ENCODE measurements at regions not wholly inside any gene's neighbourhood (a gene's known extent, or its start where the extent isn't known, plus 50 kb on each side); places are given as distances from the start of the nearest gene placed in this dataset.

DNA sequence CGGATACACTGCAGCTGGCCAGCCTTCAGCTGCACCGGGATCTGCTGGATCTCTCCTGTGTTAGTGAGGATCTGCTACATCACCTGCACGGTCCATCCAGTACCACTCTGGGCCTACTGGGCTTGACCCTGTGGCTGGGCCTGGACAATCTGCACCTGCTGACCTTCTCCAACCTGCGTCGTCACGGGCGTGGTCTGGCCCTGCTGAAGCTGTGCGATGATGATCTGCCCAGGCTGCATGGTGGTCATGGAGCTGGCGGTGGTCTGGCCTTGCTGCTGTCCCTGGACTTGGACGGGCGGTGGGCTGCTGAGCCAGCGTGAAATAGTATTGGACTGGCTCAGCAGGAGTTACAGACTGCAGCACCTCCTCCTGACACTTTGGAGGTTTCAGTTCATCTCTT is 137.1 kb upstream of the GAS1 start:
- FAIRE-seq (no peak), DNase-seq (ENCODE audit: low read depth in 1 of 2, low spot score in 2 of 2) (no peak)
- no peak for TF ChIP-seq MAFK (IDR thresholded peaks at IDR 0.05; ENCODE audit: low read depth, low read length)
- no peak for TF ChIP-seq CHD1 (IDR thresholded peaks at IDR 0.05; ENCODE audit: low read depth, low read length)

More for the DNA sequence above, 137.1 kb upstream of the GAS1 start:
- Histone ChIP-seq H3K27me3 (replicated peaks in 1 of 4; ENCODE audit: control insufficient read depth in 3 of 4, extremely low read depth in 1 of 4, insufficient read depth in 3 of 4, low read length in 3 of 4) (no peaks in the 10 kb centered on the region), H3K18ac (ENCODE audit: extremely low read depth, low read length) (no peak overlapping the region), H3K79me2 (ENCODE audit: control insufficient read depth in 1 of 2, insufficient read depth in 2 of 2, low read length in 2 of 2) (no peaks in the 10 kb centered on the region), H3K9me3 (ENCODE audit: insufficient read depth in 2 of 2, low read depth in 1 of 2, low read length in 1 of 2) (no peaks in the 10 kb centered on the region), H3K4me1 (replicated peaks in 1 of 4; ENCODE audit: control insufficient read depth in 3 of 4, insufficient read depth in 4 of 4, low read length in 3 of 4) (no peaks in the 10 kb centered on the region), H2BK20ac (ENCODE audit: low read length) (no peak overlapping the region), H3K23me2 (ENCODE audit: low read depth, low read length) (no peaks in the 10 kb centered on the region), H4K20me1 (replicated peaks in 1 of 2; ENCODE audit: control insufficient read depth in 1 of 2, insufficient read depth in 2 of 2, low read length in 2 of 2) (no peaks in the 10 kb centered on the region), H3K36me3 (ENCODE audit: control insufficient read depth in 2 of 4, insufficient read depth in 4 of 4, low read length in 3 of 4) (no peaks in the 10 kb centered on the region), H3K23ac (ENCODE audit: insufficient read length) (no peak overlapping the region), H3K14ac (ENCODE audit: insufficient read length) (no peak overlapping the region), H2AK5ac (ENCODE audit: low read depth, low read length) (no peak overlapping the region), H3K9ac (replicated peaks in 1 of 4; ENCODE audit: extremely low read depth in 1 of 4, low read depth in 3 of 4, low read length in 3 of 4) (no peak overlapping the region), H3K79me1 (ENCODE audit: low read depth, low read length) (no peaks in the 10 kb centered on the region), H4K5ac (ENCODE audit: insufficient read length, low read depth, low read length) (no peak overlapping the region), H2BK120ac (replicated peaks; ENCODE audit: low read depth, low read length) (no peak overlapping the region), H3K4me2 (ENCODE audit: insufficient read depth in 1 of 2, low read depth in 2 of 2, low read length in 2 of 2) (no peak overlapping the region), H4K91ac (replicated peaks; ENCODE audit: insufficient read length, low read length) (no peak overlapping the region), H3K4ac (replicated peaks; ENCODE audit: insufficient read length, low read depth, low read length) (no peak overlapping the region), H4K8ac (ENCODE audit: extremely low read depth, insufficient read depth, low read length) (no peak overlapping the region), H3K4me3 (ENCODE audit: extremely low read depth in 1 of 4, insufficient read depth in 2 of 4, low read depth in 3 of 4, low read length in 4 of 4) (no peak overlapping the region), H3K27ac (ENCODE audit: low read depth, low read length) (no peak overlapping the region), H2AFZ (ENCODE audit: low read length) (no peak overlapping the region), H3K56ac (replicated peaks; ENCODE audit: insufficient read length, low read depth, low read length) (no peak overlapping the region), H2BK15ac (ENCODE audit: low read length) (no peak overlapping the region), H2BK12ac (ENCODE audit: low read depth, low read length) (no peak overlapping the region), H2BK5ac (ENCODE audit: low read depth, low read length) (no peak overlapping the region)
- WGBS, 2 experiments (ENCODE audit: extremely low coverage in 1 of 2, insufficient coverage in 1 of 2, insufficient read length in 1 of 2, insufficient replicate concordance in 2 of 2, low coverage in 1 of 2, low lambda C conversion rate in 2 of 2, missing lambda C conversion rate in 1 of 2), result 85% methylated on average over 12 of the region's 12 CpGs; no CpG with 5 or more reads in 1 of the 2 experiments
- CTCF ChIA-PET (ENCODE audit: partially characterized antibody), result no interaction called here
- POLR2A ChIA-PET (ENCODE audit: partially characterized antibody), result no interaction called here
